ENCODE measurements at regions not wholly inside any gene's neighbourhood (a gene's known extent, or its start where the extent isn't known, plus 50 kb on each side); places are given as distances from the start of the nearest gene placed in this dataset.

DNA sequence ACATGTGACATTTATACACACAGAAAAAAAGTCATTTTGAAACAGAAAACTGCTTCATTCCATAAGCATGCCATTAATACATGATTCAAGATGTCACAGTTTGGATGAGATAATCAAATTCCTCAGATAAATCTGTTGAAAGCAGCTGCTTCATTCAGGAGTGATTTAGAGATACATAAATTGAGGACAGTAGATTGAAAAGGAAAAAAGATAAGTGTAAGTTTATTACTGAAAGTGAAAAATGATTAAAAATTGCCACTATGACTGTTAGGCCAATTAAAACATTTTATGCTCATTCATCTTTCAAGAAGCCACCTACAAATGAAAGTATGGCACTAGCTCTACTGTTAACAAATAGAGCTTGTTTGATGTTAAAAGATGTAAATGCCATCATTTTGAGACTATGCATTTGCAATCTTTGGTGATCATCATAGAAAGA, 136.9 kb upstream of the CDK6 start:
- TF ChIP-seq, protein P1, sequence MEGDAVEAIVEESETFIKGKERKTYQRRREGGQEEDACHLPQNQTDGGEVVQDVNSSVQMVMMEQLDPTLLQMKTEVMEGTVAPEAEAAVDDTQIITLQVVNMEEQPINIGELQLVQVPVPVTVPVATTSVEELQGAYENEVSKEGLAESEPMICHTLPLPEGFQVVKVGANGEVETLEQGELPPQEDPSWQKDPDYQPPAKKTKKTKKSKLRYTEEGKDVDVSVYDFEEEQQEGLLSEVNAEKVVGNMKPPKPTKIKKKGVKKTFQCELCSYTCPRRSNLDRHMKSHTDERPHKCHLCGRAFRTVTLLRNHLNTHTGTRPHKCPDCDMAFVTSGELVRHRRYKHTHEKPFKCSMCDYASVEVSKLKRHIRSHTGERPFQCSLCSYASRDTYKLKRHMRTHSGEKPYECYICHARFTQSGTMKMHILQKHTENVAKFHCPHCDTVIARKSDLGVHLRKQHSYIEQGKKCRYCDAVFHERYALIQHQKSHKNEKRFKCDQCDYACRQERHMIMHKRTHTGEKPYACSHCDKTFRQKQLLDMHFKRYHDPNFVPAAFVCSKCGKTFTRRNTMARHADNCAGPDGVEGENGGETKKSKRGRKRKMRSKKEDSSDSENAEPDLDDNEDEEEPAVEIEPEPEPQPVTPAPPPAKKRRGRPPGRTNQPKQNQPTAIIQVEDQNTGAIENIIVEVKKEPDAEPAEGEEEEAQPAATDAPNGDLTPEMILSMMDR (conservative IDR thresholded peaks at IDR 0.05), result no peak
- no peak for TF ChIP-seq ZFX (IDR thresholded peaks at IDR 0.05)
- no peak overlapping the region for H3K27ac ChIP-seq

DNA sequence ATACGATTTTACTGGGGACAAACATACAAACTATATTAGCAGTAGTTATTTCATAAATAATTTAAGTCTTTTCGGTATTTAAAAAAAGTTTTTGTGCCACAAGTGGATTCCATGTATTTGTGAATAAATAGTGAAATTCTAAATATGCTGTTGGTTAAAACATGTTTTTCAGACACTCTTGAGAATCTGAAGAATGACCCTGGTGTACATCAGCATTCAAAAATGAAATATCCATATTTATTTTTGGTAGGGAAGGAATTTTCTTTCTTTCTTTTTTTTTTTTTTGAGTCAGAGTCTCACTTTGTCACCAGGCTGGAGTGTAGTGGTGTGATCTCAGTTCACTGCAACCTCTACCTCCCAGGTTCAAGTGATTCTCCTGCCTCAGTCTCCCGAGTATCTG, 136.1 kb upstream of the CDK6 start:
- no peak overlapping the region for H3K27ac ChIP-seq
- TF ChIP-seq ZFX (IDR thresholded peaks at IDR 0.05), result no peak
- TF ChIP-seq, protein P1 (conservative IDR thresholded peaks at IDR 0.05), result no peak

DNA sequence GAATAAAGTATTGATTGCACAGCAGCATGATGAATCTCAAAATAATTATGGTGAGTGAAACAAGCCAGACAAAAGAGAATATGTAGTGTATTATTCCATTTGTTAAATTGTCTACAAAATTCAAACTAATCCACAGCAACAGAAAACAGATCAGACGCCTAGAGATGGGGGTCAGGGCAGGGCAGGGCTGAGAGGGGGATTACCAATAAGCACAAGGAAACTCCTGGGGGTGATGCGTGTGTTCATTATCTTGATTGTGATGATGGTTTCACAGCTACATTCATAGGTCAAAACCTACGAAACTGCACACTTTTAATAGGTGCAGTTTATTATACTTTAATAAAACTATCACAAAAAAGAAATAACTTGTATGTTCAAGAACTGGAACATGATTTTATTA, 132.7 kb upstream of the CDK6 start:
- H3K27ac ChIP-seq, result no peak overlapping the region
- no peak for TF ChIP-seq ZFX (IDR thresholded peaks at IDR 0.05)
- TF ChIP-seq, protein P1 (conservative IDR thresholded peaks at IDR 0.05), result no peak

DNA sequence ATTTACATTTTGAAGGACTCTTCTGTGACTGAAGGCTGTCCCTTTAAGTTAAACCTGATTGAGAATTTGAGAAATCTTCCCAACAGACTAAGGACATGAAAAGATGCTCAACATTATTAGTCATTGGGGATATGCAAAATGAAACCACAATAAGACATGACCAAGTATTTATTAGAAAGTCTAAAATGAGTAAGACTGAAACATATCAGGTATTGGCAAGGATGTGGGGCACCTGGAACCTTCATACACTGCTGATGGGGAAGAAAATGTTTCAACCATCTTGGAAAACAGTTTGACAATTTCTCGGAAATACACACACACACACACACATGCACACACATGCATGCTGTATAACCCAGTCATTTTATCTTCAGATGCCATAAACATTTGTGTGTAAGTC, 132.1 kb upstream of the CDK6 start:
- no peak overlapping the region for H3K27ac ChIP-seq
- no peak for TF ChIP-seq ZFX (IDR thresholded peaks at IDR 0.05)
- TF ChIP-seq, protein P1 (conservative IDR thresholded peaks at IDR 0.05), result no peak

DNA sequence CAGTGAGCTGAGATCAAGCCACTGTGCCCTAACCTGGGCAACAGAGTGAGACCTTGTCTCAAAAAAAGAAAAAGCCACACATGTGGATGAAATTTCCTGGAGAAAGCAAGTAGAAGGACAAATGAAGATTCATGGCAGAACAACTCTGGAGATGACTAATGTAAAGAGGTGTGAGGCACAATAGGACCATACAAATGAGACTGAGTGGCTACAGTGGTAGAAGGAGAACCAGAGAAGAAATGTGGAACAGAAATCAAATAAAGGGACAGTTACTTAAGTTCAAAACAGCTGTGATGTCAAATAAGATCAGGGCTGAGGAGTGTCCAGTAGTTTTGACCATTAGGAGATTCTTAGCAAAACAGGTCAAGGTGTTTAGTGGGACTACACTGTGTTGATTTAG, 130.9 kb upstream of the CDK6 start:
- H3K27ac ChIP-seq, result no peak overlapping the region
- TF ChIP-seq ZFX (IDR thresholded peaks at IDR 0.05), result no peak
- TF ChIP-seq, protein P1 (conservative IDR thresholded peaks at IDR 0.05), result no peak

DNA sequence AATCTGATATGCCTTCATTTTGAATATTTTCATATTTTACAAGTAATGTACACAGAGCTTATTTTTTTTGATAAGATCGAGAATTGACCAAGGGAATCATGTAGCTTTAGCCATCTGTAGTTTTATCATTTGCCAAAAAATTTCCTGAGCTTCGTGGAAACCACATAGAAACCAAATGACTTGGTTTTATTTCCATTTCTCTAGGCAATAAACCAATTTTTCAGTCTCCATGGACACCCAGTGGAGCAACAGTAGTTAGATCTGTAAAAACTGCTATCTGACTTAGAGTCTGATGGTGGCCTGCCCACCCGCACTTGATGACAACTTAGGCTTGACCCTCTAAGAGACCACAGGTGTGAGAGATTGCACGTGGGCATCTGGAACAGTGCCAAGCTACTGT, 127.8 kb upstream of the CDK6 start:
- no peak overlapping the region for H3K27ac ChIP-seq
- TF ChIP-seq, protein P1 (conservative IDR thresholded peaks at IDR 0.05), result no peak
- no peak for TF ChIP-seq ZFX (IDR thresholded peaks at IDR 0.05)

DNA sequence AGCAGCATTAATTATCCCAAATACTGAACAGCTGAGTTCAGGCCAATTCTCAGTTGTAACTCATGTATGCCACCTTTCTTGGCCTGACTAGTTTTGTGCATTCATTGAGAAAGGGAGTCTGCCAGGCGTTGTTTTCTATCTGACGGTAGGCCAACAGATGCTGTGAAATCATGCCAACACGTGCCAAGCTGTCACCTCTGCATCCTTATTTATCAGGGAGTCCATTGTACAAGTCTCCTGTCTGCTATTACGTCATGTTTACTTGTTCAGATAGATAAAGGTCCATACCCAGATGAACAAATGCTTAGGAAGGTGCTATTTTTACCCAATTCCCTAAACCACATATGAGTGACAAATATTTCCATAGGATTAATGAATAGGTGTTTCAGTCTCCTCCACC, 127.2 kb upstream of the CDK6 start:
- no peak overlapping the region for H3K27ac ChIP-seq
- no peak for TF ChIP-seq ZFX (IDR thresholded peaks at IDR 0.05)
- TF ChIP-seq, protein P1 (conservative IDR thresholded peaks at IDR 0.05), result no peak
